ENCODE measurements at regions not wholly inside any gene's neighbourhood (a gene's known extent, or its start where the extent isn't known, plus 50 kb on each side); places are given as distances from the start of the nearest gene placed in this dataset.
"Not testable (repeated sequence)": the region's sequence is repeated elsewhere in the genome, so short reads cannot be mapped to it uniquely, and the experiment has no call there.

- Histone ChIP-seq H3K9me3 (ENCODE audit: insufficient read depth, low read depth, low read length) (no peaks in the 10 kb centered on the region), H3K36me3 (ENCODE audit: insufficient read depth, low read depth, low read length) (no peaks in the 10 kb centered on the region), H3K4me3 (ENCODE audit: low read length) (no peak overlapping the region), H3K4me1 (ENCODE audit: insufficient read depth, low read length) (no peaks in the 10 kb centered on the region), H3K9ac (ENCODE audit: low read depth, low read length) (no peak overlapping the region), H3K27ac (ENCODE audit: low read length) (no peak overlapping the region), H3K27me3 (ENCODE audit: insufficient read depth, low read length) (no peaks in the 10 kb centered on the region)
Observed at GRCh38 chr6:115582386-115582785, 478.3 kb downstream of the FRK start.

- H3K27ac ChIP-seq (ENCODE audit: low read length); H3K4me3 ChIP-seq (ENCODE audit: low read length); H3K9ac ChIP-seq (ENCODE audit: low read depth, low read length); H3K9me3 ChIP-seq (ENCODE audit: insufficient read depth, low read depth, low read length); H3K27me3 ChIP-seq (ENCODE audit: insufficient read depth, low read length); H3K36me3 ChIP-seq (ENCODE audit: insufficient read depth, low read depth, low read length); H3K4me1 ChIP-seq (ENCODE audit: insufficient read depth, low read length): not testable (repeated sequence)
Observed at GRCh38 chr6:115579565-115579964, 481.1 kb downstream of the FRK start.

- Histone ChIP-seq H3K4me3 (ENCODE audit: low read length) (no peak overlapping the region), H3K36me3 (ENCODE audit: insufficient read depth, low read depth, low read length) (no peaks in the 10 kb centered on the region), H3K4me1 (ENCODE audit: insufficient read depth, low read length) (no peaks in the 10 kb centered on the region), H3K9ac (ENCODE audit: low read depth, low read length) (no peak overlapping the region), H3K27ac (ENCODE audit: low read length) (no peak overlapping the region), H3K27me3 (ENCODE audit: insufficient read depth, low read length) (no peaks in the 10 kb centered on the region), H3K9me3 (ENCODE audit: insufficient read depth, low read depth, low read length) (no peaks in the 10 kb centered on the region)
Observed at GRCh38 chr6:115577270-115577669, 483.4 kb downstream of the FRK start.

GRCh38 chr6:115575285-115575684, 485.4 kb downstream of the FRK start:
- no peaks in the 10 kb centered on the region for H3K9me3 ChIP-seq (ENCODE audit: insufficient read depth, low read depth, low read length)
- H3K4me1 ChIP-seq (ENCODE audit: insufficient read depth, low read length), result no peaks in the 10 kb centered on the region
- H3K36me3 ChIP-seq (ENCODE audit: insufficient read depth, low read depth, low read length), result no peaks in the 10 kb centered on the region
- no peak overlapping the region for H3K4me3 ChIP-seq (ENCODE audit: low read length)
- no peaks in the 10 kb centered on the region for H3K27me3 ChIP-seq (ENCODE audit: insufficient read depth, low read length)
- no peak overlapping the region for H3K9ac ChIP-seq (ENCODE audit: low read depth, low read length)
- no peak overlapping the region for H3K27ac ChIP-seq (ENCODE audit: low read length)

- Histone ChIP-seq H3K9ac (ENCODE audit: low read depth, low read length) (no peak overlapping the region), H3K36me3 (ENCODE audit: insufficient read depth, low read depth, low read length) (no peaks in the 10 kb centered on the region), H3K4me1 (ENCODE audit: insufficient read depth, low read length) (no peaks in the 10 kb centered on the region), H3K27ac (ENCODE audit: low read length) (no peak overlapping the region), H3K27me3 (ENCODE audit: insufficient read depth, low read length) (no peaks in the 10 kb centered on the region), H3K4me3 (ENCODE audit: low read length) (no peak overlapping the region), H3K9me3 (ENCODE audit: insufficient read depth, low read depth, low read length) (no peaks in the 10 kb centered on the region)
Observed at GRCh38 chr6:115573861-115574260, 486.8 kb downstream of the FRK start.

- Histone ChIP-seq H3K27me3 (ENCODE audit: insufficient read depth, low read length) (no peaks in the 10 kb centered on the region), H3K9ac (ENCODE audit: low read depth, low read length) (no peak overlapping the region)
Observed at GRCh38 chr6:115570331-115570730, 490.4 kb downstream of the FRK start.

GRCh38 chr6:115554060-115554459, 506.6 kb downstream of the FRK start:
- Histone ChIP-seq H3K27ac (ENCODE audit: low read length) (no peak overlapping the region), H3K9ac (ENCODE audit: low read depth, low read length) (no peak overlapping the region), H3K36me3 (ENCODE audit: insufficient read depth, low read depth, low read length) (no peaks in the 10 kb centered on the region), H3K9me3 (ENCODE audit: insufficient read depth, low read depth, low read length) (no peaks in the 10 kb centered on the region), H3K4me3 (ENCODE audit: low read length) (no peak overlapping the region), H3K4me1 (ENCODE audit: insufficient read depth, low read length) (no peaks in the 10 kb centered on the region), H3K27me3 (ENCODE audit: insufficient read depth, low read length) (peaks cover 4% of the 10 kb centered on the region; the same call in 1 of the 2 replicates)

More at GRCh38 chr6:115570331-115570730, 490.4 kb downstream of the FRK start:
- no peaks in the 10 kb centered on the region for H3K9me3 ChIP-seq (ENCODE audit: insufficient read depth, low read depth, low read length)
- H3K27ac ChIP-seq (ENCODE audit: low read length), result no peak overlapping the region
- H3K4me3 ChIP-seq (ENCODE audit: low read length), result no peak overlapping the region
- H3K4me1 ChIP-seq (ENCODE audit: insufficient read depth, low read length), result no peaks in the 10 kb centered on the region
- H3K36me3 ChIP-seq (ENCODE audit: insufficient read depth, low read depth, low read length), result no peaks in the 10 kb centered on the region

- H3K4me1 ChIP-seq (ENCODE audit: insufficient read depth, low read length), result no peaks in the 10 kb centered on the region
- no peak overlapping the region for H3K4me3 ChIP-seq (ENCODE audit: low read length)
- no peak overlapping the region for H3K9ac ChIP-seq (ENCODE audit: low read depth, low read length)
- H3K27ac ChIP-seq (ENCODE audit: low read length), result no peak overlapping the region
- no peaks in the 10 kb centered on the region for H3K9me3 ChIP-seq (ENCODE audit: insufficient read depth, low read depth, low read length)
- peaks cover 19% of the 10 kb centered on the region for H3K27me3 ChIP-seq (ENCODE audit: insufficient read depth, low read length)
- no peaks in the 10 kb centered on the region for H3K36me3 ChIP-seq (ENCODE audit: insufficient read depth, low read depth, low read length)
Observed at GRCh38 chr6:115551527-115551926, 509.2 kb downstream of the FRK start.

- H3K36me3 ChIP-seq (ENCODE audit: insufficient read depth, low read depth, low read length), result no peaks in the 10 kb centered on the region
- peaks cover 3% of the 10 kb centered on the region; the same call in 1 of the 2 replicates for H3K4me1 ChIP-seq (ENCODE audit: insufficient read depth, low read length)
- no peak overlapping the region for H3K9ac ChIP-seq (ENCODE audit: low read depth, low read length)
- H3K27me3 ChIP-seq (ENCODE audit: insufficient read depth, low read length), result peaks cover 30% of the 10 kb centered on the region
- no peak overlapping the region for H3K4me3 ChIP-seq (ENCODE audit: low read length)
- H3K9me3 ChIP-seq (ENCODE audit: insufficient read depth, low read depth, low read length), result no peaks in the 10 kb centered on the region
- H3K27ac ChIP-seq (ENCODE audit: low read length), result no peak overlapping the region
Observed at GRCh38 chr6:115545672-115545986, 515.1 kb downstream of the FRK start.

- Histone ChIP-seq H3K4me1 (ENCODE audit: insufficient read depth, low read length) (peaks cover 3% of the 10 kb centered on the region; the same call in 1 of the 2 replicates), H3K9me3 (ENCODE audit: insufficient read depth, low read depth, low read length) (no peaks in the 10 kb centered on the region), H3K27me3 (ENCODE audit: insufficient read depth, low read length) (peaks cover 30% of the 10 kb centered on the region), H3K4me3 (ENCODE audit: low read length) (no peak overlapping the region), H3K36me3 (ENCODE audit: insufficient read depth, low read depth, low read length) (no peaks in the 10 kb centered on the region), H3K27ac (ENCODE audit: low read length) (no peak overlapping the region), H3K9ac (ENCODE audit: low read depth, low read length) (no peak overlapping the region)
Observed at GRCh38 chr6:115544765-115545671, 515.7 kb downstream of the FRK start.

- Histone ChIP-seq H3K4me1 (ENCODE audit: insufficient read depth, low read length) (peaks cover 6% of the 10 kb centered on the region; the same call in 1 of the 2 replicates), H3K27ac (ENCODE audit: low read length) (no peak overlapping the region), H3K36me3 (ENCODE audit: insufficient read depth, low read depth, low read length) (no peaks in the 10 kb centered on the region), H3K27me3 (ENCODE audit: insufficient read depth, low read length) (no peaks in the 10 kb centered on the region), H3K9ac (ENCODE audit: low read depth, low read length) (no peak overlapping the region), H3K9me3 (ENCODE audit: insufficient read depth, low read depth, low read length) (no peaks in the 10 kb centered on the region), H3K4me3 (ENCODE audit: low read length) (no peak overlapping the region)
Observed at GRCh38 chr6:115540077-115540869, 520.4 kb downstream of the FRK start.

GRCh38 chr6:115539531-115539930, 521.2 kb downstream of the FRK start:
- no peak overlapping the region for H3K9ac ChIP-seq (ENCODE audit: low read depth, low read length)
- peaks cover 6% of the 10 kb centered on the region; the same call in 1 of the 2 replicates for H3K4me1 ChIP-seq (ENCODE audit: insufficient read depth, low read length)
- H3K36me3 ChIP-seq (ENCODE audit: insufficient read depth, low read depth, low read length), result no peaks in the 10 kb centered on the region
- no peak overlapping the region for H3K4me3 ChIP-seq (ENCODE audit: low read length)
- H3K9me3 ChIP-seq (ENCODE audit: insufficient read depth, low read depth, low read length), result no peaks in the 10 kb centered on the region
- H3K27ac ChIP-seq (ENCODE audit: low read length), result no peak overlapping the region
- H3K27me3 ChIP-seq (ENCODE audit: insufficient read depth, low read length), result no peaks in the 10 kb centered on the region

All from iPS-20b (cell line).